WTC11 (cell line): ENCODE measurements at regions not wholly inside any gene's neighbourhood (a gene's known extent, or its start where the extent isn't known, plus 50 kb on each side); places are given as distances from the start of the nearest gene placed in this dataset.
A peak's percentile ranks its signal among the peaks of the same experiment; 100 is the strongest.

Experiments
- ATAC-seq: fragments of 200-7000 bp; cut with Tn5 transposase; 2 replicates; pipeline ENCODE4 v1.10.0; 2021; ENCODE audit warnings: mild to moderate bottlenecking, moderate library complexity
- CTCF ChIA-PET: fragments of 300-600 bp; sonication (Branson Sonifier 250); formaldehyde crosslinking; loops from one replicate; lab custom pipeline; 2021; ENCODE audit warnings: antibody characterized with exemption; lab: Charles Lee
- POLR2A ChIA-PET: fragments of 350-600 bp; sonication (Branson Sonifier 250); formaldehyde crosslinking; loops from one replicate; lab custom pipeline; 2021; ENCODE audit warnings: antibody characterized with exemption; lab: Charles Lee
- DNase-seq: peaks from one replicate; pipeline ENCODE4 v3.0.0; 2021; ENCODE audit warnings: low spot score
- H3K27ac Mint-ChIP-seq: 2 replicates; pipeline ENCODE4 v1.8.0; 2021; ENCODE audit warnings: mixed read lengths
- H3K27me3 Mint-ChIP-seq: 2 replicates; pipeline ENCODE4 v1.8.0; 2021; ENCODE audit warnings: low read depth, mild to moderate bottlenecking, moderate library complexity, mixed read lengths
- H3K36me3 Mint-ChIP-seq: 2 replicates; pipeline ENCODE4 v1.8.0; 2021; ENCODE audit warnings: mixed read lengths
- H3K4me1 Mint-ChIP-seq: 2 replicates; pipeline ENCODE4 v1.8.0; 2022; ENCODE audit warnings: mixed read lengths
- H3K4me3 Mint-ChIP-seq: 2 replicates; pipeline ENCODE4 v1.8.0; 2021; ENCODE audit warnings: mild to moderate bottlenecking, moderate library complexity, mixed read lengths
- H3K9me3 Mint-ChIP-seq: 2 replicates; pipeline ENCODE4 v1.8.0; 2021; ENCODE audit warnings: mixed read lengths
- AFF4 ChIP-seq: sonication (generic); formaldehyde crosslinking; IDR thresholded peaks from 2 replicates; pipeline ENCODE4 v1.8.1; 2023; ENCODE audit warnings: mild to moderate bottlenecking, missing genetic modification reagents, borderline replicate concordance
- E2F1 ChIP-seq: sonication (generic); formaldehyde crosslinking; IDR thresholded peaks from 2 replicates; pipeline ENCODE4 v1.8.0; 2022; ENCODE audit warnings: mild to moderate bottlenecking, missing genetic modification reagents
- E2F5 ChIP-seq: sonication (generic); formaldehyde crosslinking; IDR thresholded peaks from 2 replicates; pipeline ENCODE4 v1.8.1; 2022; ENCODE audit warnings: mild to moderate bottlenecking, moderate library complexity, missing genetic modification reagents
- FOXK1 ChIP-seq: sonication (generic); formaldehyde crosslinking; IDR thresholded peaks from 2 replicates; pipeline ENCODE4 v1.8.0; 2022; ENCODE audit warnings: mild to moderate bottlenecking, moderate library complexity, missing genetic modification reagents
- FOXP4 ChIP-seq: sonication (generic); formaldehyde crosslinking; IDR thresholded peaks from 2 replicates; pipeline ENCODE4 v1.8.0; 2022; ENCODE audit warnings: mild to moderate bottlenecking, missing genetic modification reagents
- IRF1 ChIP-seq: sonication (generic); formaldehyde crosslinking; IDR thresholded peaks from 2 replicates; pipeline ENCODE4 v1.8.0; 2023; ENCODE audit warnings: missing genetic modification reagents
- MXD4 ChIP-seq: fragments of 250-450 bp; sonication (Bioruptor Pico); IDR thresholded peaks from 2 replicates; pipeline ENCODE4 v1.8.0; 2021; ENCODE audit warnings: mild to moderate bottlenecking, moderate library complexity, borderline replicate concordance
- NFYB ChIP-seq: sonication (generic); formaldehyde crosslinking; conservative IDR thresholded peaks from 2 replicates; pipeline ENCODE4 v1.8.0; 2022; ENCODE audit warnings: low read depth, missing genetic modification reagents
- SP1 ChIP-seq: sonication (generic); formaldehyde crosslinking; conservative IDR thresholded peaks from 2 replicates; pipeline ENCODE4 v1.8.1; 2022; ENCODE audit warnings: missing genetic modification reagents
- TP53 ChIP-seq: sonication (generic); formaldehyde crosslinking; IDR thresholded peaks from 2 replicates; pipeline ENCODE4 v1.8.1; 2023; ENCODE audit warnings: mild to moderate bottlenecking, missing genetic modification reagents
- USF2 ChIP-seq: sonication (generic); formaldehyde crosslinking; IDR thresholded peaks from 2 replicates; pipeline ENCODE4 v1.8.1; 2023; ENCODE audit warnings: mild to moderate bottlenecking, missing genetic modification reagents, moderate library complexity
- ZMAT4 ChIP-seq: fragments of 250-450 bp; sonication (Bioruptor Pico); IDR thresholded peaks from 2 replicates; pipeline ENCODE4 v1.9.0; 2021; ENCODE audit warnings: mild to moderate bottlenecking
- ZNF416 ChIP-seq: fragments of 250-450 bp; sonication (Bioruptor Pico); IDR thresholded peaks from 2 replicates; pipeline ENCODE4 v1.9.0; 2021; ENCODE audit warnings: mild to moderate bottlenecking, inconsistent platforms
- ZNF512 ChIP-seq: sonication (generic); formaldehyde crosslinking; IDR thresholded peaks from 2 replicates; pipeline ENCODE4 v1.8.1; 2022; ENCODE audit warnings: missing genetic modification reagents, borderline replicate concordance

GRCh38 chr18:28287146-28287545 lies 110.2 kb upstream of the CDH2 start:
- no peak overlapping the region for H3K27ac Mint-ChIP-seq
- CTCF ChIA-PET, result no interaction called here
- H3K4me3 Mint-ChIP-seq, result no peak overlapping the region
- TF ChIP-seq NFYB (CRISPR knock-in tag) (no peak), ZMAT4 (CRISPR knock-in tag) (peak; percentile 76), FOXK1 (peak; percentile 86), ZNF416 (CRISPR knock-in tag) (no peak), IRF1 (CRISPR knock-in tag) (no peak), ZNF512 (CRISPR knock-in tag) (no peak), FOXP4 (CRISPR knock-in tag) (peak; percentile 82; the same call in 1 of the 2 replicates), E2F5 (CRISPR knock-in tag) (no peak), USF2 (CRISPR knock-in tag) (0 out of 2 replicates have a peak, but pooled peaks have one; percentile 45), AFF4 (CRISPR knock-in tag) (no peak), SP1 (CRISPR knock-in tag) (0 out of 2 replicates have a peak, but pooled peaks have one; percentile 21), MXD4 (CRISPR knock-in tag) (no peak), E2F1 (CRISPR knock-in tag) (no peak), TP53 (no peak)
- DNase-seq (no peak), ATAC-seq (peak; percentile 99)
- H3K9me3 Mint-ChIP-seq, result 0 out of 2 replicates have a peak, but pooled peaks cover 3% of the 10 kb centered on the region
- H3K27me3 Mint-ChIP-seq, result peaks cover 97% of the 10 kb centered on the region
- POLR2A ChIA-PET, result no interaction called here
- peaks cover 3% of the 10 kb centered on the region; the same call in 1 of the 2 replicates for H3K36me3 Mint-ChIP-seq
- peaks cover 20% of the 10 kb centered on the region for H3K4me1 Mint-ChIP-seq
